HG02884 (cell line): ENCODE measurements at regions not wholly inside any gene's neighbourhood (a gene's known extent, or its start where the extent isn't known, plus 50 kb on each side); places are given as distances from the start of the nearest gene placed in this dataset.

ENCODE experiments used
- ATAC-seq: cut with Tn5 transposase; IDR thresholded peaks from one replicate; pipeline ENCODE4 v1.9.1; 2021; ENCODE audit warnings: mild to moderate bottlenecking, moderate library complexity; ENCODE audit not compliant: unreplicated experiment

DNA sequence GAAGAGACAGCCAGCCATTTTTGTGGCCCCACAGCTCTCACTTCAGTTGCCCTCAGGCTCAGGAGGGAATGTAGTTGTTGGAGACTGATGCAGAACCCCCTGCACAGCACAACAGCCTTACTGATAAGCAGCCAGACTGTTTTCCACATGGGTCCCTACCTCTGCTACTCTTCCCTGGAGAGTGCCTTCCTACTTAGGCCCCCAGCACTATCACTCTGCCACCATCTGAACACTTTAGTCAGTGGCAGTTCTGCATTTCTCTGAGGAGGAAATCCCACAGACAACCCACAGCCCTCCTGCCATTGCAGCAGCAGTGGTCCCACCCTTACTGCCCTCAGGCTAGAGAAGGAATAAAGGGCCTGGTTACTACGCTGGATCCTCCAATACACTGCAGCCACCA is 61.8 kb upstream of the PTPRD start:
- no peak for ATAC-seq

DNA sequence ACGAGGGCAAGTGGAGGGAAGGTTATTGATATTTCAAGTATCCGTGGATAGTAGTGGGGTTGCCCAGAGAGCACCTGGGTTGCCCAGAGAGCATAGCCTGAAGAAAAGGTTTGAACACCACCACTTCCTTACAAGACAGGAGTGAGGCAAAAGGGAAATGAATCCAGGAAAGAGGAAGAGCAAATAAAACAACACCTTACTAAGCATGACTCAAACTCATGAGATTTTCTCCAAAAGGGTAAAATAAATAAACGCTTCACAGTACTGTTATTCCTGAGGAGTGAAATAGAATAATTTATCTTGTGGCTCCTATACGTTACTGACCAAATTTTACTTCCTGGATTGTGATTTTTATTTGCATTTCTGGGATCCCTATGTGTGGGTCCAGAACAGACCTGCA is 65.2 kb upstream of the PTPRD start:
- no peak for ATAC-seq

DNA sequence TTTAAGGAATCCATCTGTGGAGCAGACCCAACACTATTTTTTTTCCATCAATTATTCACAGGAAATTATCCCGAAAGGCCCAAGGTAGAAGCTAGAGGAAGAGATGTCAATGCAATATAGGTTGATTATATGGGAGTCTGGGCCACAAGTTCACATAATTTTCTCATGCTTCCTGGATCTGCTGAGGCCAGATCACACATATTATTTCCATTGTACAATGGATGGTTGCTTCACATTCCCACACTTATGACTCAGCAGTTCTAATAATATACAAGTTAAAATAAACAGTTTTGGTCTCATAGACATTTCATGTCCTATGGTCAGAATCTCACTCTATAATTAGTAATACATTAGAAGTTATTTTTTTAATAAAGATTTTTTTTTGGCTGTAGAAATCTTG is 66.0 kb upstream of the PTPRD start:
- ATAC-seq = no peak

DNA sequence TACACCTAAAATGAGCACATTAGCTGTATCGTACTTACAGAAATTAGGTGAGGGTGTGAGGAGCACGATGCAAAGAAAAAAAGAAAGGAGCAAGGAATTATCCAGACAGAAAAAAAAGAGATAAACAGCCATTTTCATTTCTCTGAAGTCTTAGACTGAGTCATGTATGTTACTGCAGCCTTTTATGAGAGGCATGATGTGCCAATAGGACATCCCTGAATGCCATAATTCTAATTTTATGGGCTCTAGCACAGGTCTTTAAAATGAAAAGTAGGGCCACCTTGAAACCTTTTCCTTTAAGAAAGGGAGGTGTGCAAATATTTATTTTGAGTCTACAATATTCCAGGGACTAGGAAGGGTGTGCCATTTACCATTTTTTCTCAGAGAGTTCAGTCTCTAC is 74.1 kb upstream of the PTPRD start:
- no peak for ATAC-seq

DNA sequence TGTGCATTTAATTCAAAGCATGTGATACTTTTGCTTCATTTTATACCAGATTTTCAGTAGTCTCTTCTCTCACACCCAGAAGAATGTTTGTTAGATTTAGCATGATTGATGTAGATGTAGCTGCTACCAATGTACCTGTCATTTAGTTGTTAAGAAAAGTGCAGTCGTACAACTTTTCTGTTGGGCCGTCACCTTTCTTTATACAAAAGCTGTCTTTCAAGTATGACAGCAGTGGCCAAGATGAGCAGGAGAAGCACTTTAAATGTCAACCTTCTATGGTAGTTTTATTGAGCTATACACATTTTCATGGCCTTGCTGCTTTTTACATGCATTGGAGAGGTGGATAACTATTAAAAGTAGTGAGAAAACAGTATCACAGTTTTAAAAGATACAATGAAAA is 77.7 kb upstream of the PTPRD start:
- no peak for ATAC-seq

DNA sequence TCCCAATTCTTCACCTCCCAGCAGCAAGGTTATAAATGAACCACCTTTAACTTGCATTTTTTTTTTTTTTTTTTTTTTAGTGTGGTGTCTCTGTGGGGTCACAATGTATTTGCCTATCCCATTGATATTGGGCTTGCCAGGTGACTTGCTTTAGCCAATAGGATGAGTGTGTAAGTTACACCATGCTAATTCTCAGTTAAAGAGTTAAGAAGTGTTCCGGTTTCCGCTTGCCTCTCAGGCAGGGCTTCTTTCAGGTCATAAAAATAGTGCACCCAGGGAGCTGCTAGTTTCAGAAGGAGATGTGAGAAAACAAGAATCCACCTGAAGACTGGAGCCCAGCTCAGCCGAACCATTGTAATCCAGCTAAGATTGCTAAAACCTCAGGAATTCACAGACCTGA is 84.2 kb upstream of the PTPRD start:
- no peak for ATAC-seq

DNA sequence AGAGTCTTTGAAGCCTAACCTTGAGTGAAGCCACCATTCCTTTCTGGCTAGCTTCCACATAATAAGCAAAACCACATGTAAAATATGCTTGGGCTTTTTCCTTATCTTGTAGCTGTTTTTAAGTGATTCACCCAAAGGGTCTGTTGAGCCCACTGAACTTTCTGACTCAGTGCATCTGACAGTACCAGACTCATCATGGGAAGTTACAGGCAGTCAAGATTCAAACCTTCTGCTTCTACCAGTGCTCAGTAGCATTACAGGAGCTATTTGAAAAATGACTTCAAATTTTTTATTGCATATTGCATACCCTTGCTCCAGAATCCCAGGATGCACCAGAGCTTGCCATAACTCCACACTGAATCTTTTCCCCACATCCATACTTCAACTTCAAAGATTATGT is 87.5 kb upstream of the PTPRD start:
- ATAC-seq = no peak

DNA sequence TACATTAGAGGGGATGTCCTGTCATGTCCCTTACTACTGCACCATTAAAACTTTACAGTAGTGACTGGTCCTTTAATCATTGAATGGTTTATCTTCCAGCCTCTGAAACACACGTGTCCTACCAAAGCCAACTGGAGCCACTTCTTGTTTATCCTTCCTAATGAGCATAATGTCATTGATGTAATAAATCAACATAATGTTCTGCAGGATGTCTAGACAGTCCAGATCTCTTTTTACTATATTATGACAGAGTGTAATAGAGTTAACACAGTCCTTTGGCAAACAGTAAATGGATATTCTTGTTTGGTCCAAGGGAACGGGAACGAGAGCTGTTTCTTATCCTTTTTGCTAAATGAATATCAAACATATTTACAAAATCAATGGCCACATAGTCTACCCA is 88.1 kb upstream of the PTPRD start:
- ATAC-seq = no peak

DNA sequence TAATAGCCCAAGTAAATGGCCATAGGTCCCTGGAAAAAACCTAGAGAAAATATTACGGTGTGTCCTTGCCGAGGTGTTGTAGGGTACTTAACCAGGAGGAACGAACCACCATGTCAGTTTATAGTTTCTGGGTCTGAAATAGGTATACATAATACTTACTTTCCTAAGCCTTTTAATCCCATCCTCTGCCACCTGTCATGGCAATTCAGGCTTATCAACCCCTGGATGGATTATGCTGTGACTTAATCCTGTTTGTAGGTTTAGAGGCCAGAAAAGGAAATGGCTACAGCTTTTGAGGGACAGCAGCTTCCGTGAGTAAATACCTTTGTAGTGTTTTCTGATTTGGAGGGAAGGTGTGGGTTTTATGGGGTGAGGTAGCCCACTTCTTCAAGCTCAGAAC is 89.1 kb upstream of the PTPRD start:
- no peak for ATAC-seq

DNA sequence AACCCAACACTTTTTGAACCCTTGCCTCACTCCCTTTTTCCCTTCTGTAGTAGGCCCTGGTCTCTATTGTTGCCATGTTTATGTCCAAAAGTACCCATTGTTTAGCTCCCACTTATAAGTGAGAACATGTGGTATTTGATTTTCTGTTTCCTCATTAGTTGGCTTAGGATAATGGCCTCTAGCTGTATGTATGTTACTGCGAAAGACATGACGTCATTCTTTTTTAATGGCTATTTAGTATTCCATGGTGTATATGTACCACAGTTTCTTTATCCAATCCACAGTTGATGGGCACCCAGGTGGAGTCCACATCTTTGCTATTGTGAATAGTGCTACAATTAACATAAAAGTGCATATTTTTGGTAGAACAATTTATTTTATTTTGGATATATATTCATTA is 90.3 kb upstream of the PTPRD start:
- no peak for ATAC-seq

DNA sequence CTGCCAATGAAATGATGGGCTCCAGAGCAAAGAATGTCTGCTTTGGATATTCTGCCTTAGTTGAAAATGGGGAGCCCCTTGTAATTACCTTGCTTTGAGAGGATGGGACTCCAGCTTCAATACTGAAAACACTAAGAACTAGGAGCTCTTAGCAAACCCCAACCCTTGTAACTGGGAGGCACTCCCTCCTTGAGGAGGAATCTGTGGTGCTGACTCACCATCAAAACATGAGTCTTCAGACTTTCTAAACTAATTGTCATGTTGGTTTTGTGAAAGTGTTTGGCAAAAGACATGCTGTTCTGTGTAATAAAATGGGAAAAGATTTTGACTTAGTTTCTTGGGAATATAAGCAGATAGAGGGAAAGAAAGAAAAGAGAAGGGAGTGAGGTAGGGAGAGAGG is 91.9 kb upstream of the PTPRD start:
- ATAC-seq = no peak

DNA sequence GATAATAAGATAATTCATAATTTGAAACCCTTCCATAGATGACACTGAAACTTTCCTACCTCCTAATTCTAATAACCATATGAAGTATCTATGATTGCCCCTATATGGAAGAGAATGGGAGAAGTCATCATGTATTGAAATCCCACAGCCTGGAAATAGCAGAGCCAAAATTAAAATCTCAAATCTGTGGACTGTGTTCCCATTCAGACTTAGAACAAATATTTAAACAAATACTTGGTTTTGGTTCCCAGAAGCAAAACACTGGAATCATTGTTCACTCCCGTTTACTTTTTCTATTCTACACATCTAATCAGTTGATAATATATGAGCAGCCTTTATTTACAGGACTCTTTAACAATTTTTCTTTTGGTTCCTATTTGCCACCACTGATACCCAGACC is 92.6 kb upstream of the PTPRD start:
- ATAC-seq = no peak

DNA sequence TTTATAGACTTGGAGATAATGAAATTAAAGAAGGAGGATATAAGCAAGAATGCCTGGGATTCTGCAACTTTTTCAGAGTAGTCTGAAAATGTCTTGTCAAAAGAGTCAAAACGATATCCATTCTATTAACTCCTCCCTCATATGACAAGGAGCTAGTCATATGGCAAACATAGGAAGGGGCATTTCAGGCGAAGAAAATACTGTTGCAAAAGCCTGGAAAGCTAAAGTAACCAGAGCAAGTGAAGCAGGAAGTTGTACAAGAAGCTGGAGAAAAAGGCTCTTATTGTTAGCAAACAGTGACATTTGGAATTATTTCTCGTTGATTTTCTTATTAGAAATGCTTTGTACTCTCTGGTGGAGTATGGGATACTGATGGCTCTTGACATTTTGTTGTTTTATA is 94.0 kb upstream of the PTPRD start:
- no peak for ATAC-seq

DNA sequence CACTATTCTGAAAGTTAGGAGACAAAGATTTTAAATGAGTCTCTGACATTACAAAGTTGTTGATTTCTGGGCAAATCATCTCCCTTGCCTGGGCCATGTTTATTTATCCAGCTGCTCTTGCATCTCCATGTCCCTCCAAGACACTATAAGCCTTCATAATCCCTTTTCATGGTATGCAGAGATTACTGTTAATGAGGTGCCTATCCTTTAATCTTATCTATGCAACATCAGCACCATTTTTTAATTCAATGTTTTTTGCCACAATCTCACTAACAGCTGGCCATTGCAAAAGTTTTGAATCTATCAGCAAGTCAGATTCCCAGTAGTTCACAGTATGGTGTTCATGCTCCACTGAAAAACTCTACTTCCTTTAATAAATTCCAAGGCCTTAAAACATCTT is 108.5 kb upstream of the PTPRD start:
- ATAC-seq = no peak

DNA sequence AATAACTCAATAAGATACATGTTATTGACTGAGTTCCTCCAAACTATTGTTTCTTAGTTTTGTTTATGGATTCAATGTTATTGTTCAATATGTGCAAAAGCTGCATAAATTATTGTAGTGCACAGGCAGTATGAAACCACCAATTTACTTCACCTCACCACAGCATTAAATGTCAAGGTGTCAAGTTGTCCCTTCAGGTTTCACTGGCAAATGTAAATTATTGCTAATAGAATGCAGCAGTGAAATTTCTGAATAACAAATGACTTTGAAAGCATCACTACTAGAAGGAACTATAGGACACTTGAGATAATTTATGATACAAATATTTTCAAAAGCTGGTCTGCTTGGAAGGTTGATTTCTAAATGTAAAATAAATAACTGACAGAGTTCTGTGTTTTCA is 116.4 kb upstream of the PTPRD start:
- no peak for ATAC-seq

DNA sequence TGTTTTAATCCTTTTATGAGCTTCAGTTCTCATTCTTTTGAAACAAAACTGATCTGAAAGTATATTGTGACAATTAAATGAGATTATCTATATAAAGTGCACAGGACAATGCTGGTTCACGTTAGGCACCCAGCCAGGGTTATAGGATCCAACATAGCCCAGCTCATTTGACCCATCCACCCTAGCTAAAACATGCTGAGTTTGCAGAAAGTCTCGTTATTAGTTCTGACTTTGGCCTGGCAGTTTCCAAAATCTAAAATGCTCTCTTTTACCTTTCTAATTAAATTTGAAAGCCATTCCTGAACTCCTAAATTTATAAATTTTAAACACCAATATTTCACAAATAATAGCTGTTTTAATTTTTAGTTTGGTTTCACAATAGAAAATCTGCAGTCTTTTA is 131.9 kb upstream of the PTPRD start:
- no peak for ATAC-seq

DNA sequence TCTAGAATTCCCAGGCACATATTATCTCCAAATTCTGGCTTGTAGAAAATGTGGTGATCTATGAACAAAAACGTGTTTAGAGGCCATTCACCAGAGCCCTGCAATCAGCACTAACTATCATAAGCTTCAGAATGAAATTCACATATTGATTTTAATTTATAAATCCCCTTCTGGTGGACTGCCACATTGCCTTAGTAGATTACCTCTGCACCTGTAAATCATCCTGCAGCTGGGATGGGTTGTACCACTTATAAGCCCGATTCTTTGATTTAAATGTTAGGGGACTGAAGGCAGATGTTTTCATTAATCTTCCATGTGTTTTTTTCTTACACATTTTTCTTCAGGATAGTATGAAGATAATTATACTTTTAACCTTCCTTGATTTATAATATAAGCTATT is 140.7 kb upstream of the PTPRD start:
- no peak for ATAC-seq

DNA sequence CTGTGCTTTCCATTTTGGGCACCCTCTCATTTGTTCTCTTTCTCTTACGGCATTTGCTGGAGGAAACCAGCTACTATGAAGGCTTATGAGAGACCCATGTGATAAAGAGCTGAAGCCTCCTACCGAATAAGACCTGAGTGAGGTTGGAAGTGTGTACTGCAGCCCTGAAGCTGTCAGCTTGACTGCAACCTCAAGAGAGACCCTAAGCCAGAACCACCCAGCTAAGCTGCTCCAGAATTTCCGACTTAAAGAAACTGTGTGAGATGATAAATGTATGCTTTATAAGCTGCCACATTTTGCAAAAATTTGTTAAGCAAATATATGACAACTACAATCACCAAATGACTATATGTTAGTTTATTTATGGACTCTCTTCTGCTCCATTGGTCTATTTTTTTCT is 151.7 kb upstream of the PTPRD start:
- ATAC-seq = no peak

DNA sequence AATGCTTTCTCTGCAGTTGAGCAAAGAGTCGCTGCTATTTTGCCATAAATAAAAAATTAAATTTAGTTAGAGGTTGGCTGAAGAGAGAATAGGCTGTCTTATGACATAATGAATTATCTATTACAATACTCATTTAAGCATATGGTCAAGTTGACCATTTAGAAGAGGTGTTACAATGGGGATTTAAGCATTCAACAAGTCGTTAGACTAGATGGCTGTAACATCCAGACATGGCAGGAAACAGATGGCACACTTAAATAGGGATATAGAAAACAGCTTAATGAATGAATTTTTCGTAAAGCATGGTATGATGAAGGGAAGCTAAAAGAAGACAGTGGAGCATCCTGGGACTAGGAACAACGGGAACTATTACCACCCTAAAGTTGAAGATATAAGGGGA is 160.3 kb upstream of the PTPRD start:
- ATAC-seq = no peak

DNA sequence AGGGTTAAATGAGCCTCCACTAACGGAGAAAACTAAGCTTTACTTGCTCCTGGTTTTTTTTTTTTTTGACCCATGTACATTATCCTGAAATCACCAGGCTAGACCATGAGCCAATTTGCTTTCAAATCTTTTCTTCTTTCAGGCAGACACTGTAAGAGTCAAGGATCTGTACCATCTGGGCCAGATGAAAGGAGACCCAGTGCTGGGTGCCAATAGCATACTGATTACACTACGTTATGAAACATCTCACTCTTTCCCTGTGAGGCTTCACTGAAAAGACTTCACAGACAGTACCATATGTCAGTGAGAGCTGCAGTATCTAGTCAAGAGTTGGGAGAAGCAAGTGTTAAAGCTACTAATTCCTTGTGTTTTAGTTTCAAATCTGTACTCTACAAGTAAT is 161.2 kb upstream of the PTPRD start:
- ATAC-seq = no peak

DNA sequence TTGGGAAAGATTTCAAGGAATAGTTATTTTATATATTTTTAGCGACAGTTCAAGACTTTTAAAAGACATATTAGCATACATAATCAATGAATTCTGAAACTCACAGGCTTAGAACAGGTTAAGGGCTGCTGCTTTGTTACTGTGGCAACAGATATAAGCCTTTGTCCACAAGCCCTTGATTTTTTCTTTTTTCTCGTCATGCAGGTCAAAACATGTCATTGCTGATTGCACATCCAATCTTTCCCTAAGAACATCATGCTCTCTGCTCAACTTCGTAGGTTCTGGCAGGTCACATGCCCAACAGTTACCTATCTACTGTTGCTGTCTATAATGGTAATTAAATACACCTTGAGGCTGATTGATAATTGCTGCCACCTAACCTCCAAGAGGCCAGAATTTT is 172.5 kb upstream of the PTPRD start:
- no peak for ATAC-seq

DNA sequence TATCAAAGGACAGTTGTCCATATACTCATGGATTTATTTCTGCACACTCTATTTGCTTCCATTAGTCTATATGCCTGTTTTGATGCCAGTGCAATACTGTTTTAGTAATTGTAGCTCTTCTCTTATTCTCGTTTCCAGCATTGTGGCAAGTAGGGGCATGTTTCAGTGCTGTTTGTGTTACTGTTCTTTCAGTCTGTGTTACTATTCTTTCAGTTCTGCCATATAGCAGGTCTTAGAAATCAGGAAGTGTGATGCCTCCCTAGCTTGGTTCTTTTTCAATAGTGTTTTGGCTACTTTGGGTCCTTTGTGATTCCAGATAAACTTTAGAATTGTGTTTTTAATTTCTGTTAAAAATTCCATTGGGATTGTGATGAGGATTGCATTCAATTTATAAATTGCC is 180.5 kb upstream of the PTPRD start:
- ATAC-seq = no peak

DNA sequence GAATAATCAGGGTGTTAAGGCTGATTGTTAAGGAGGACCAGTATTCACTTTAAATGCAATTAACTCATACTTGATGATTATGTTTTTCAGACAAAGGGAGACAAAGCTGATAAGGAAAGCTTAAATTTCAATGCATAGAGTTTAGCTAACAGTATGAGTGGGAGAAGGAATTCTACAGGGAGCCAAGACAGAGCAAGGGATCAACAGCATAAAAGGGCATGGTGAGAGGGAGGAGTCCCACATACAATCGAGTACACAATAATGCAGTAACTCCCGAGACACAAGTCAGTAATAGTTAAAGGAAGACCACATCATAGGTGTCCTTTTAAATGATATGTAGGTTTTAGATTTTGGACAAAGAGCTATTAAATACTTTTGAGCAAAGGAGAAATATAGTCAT is 191.7 kb upstream of the PTPRD start:
- ATAC-seq = no peak

DNA sequence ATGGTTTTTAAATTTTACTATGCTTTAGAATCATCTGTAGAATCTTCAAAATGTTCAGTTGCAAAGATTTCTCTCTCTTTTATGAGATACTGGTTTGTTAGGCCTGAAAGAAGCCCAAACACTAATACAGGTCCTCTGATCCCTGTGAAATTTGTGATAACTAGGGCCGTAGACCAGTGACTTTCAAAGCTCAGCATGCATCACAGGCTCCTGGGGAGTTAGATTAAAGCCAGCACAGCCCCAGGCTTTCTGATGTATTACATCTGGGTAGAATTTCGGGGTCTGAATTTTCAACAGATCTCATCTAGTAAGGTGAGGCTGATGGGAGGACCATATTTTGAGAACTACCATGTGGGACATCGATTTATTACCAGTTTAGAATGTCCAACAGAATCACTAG is 194.1 kb upstream of the PTPRD start:
- no peak for ATAC-seq
